ENCODE measurements at regions not wholly inside any gene's neighbourhood (a gene's known extent, or its start where the extent isn't known, plus 50 kb on each side); places are given as distances from the start of the nearest gene placed in this dataset.

- no peak for DNase-seq
- Histone ChIP-seq H3K27me3 (ENCODE audit: control insufficient read depth, insufficient read depth, low read length) (no peaks in the 10 kb centered on the region), H3K27ac (ENCODE audit: low read length) (no peak overlapping the region), H3K4me3 (ENCODE audit: low read length) (no peak overlapping the region), H3K4me1 (ENCODE audit: control insufficient read depth, insufficient read depth, low read length) (peaks cover 2% of the 10 kb centered on the region), H3K36me3 (ENCODE audit: control insufficient read depth, insufficient read depth, low read length) (no peaks in the 10 kb centered on the region), H3K9me3 (ENCODE audit: control insufficient read depth, insufficient read depth, low read length) (no peaks in the 10 kb centered on the region)
- intact Hi-C loops (cut with micrococcal nuclease) = no loop called here
- no peak overlapping the region for H3K4me3 Mint-ChIP-seq
- no peaks in the 10 kb centered on the region for H3K27me3 Mint-ChIP-seq (ENCODE audit: low read depth in 2 of 2)
- no peak for ATAC-seq
- 91% methylated on average over 4 of the region's 4 CpGs for WGBS (ENCODE audit: insufficient coverage)
- H3K36me3 Mint-ChIP-seq = no peaks in the 10 kb centered on the region
- no peak overlapping the region for H3K27ac Mint-ChIP-seq
- no peak for TF ChIP-seq CTCF (IDR thresholded peaks at IDR 0.05)
- H3K9me3 Mint-ChIP-seq = no peaks in the 10 kb centered on the region
- H3K4me1 Mint-ChIP-seq = peaks cover 2 to 3% of the 10 kb centered on the region in 2 donors
Measured at GRCh38 chr5:127235136-127235535, 55.5 kb upstream of the MEGF10 start.

GRCh38 chr5:127236254-127236653, 54.3 kb upstream of the MEGF10 start:
- intact Hi-C loops (cut with micrococcal nuclease) = no loop called here
- no peak overlapping the region for H3K4me3 ChIP-seq (ENCODE audit: low read length)
- DNase-seq (no peak), ATAC-seq (no peak)
- TF ChIP-seq CTCF (IDR thresholded peaks at IDR 0.05) = no peak
- Mint-ChIP-seq H3K27me3 (ENCODE audit: low read depth in 2 of 2) (no peaks in the 10 kb centered on the region), H3K4me3 (no peak overlapping the region), H3K4me1 (no peaks in the 10 kb centered on the region), H3K36me3 (no peaks in the 10 kb centered on the region), H3K9me3 (no peaks in the 10 kb centered on the region), H3K27ac (no peak overlapping the region)
- 83% methylated on average over 1 of the region's 1 CpG for WGBS (ENCODE audit: insufficient coverage)
- no peaks in the 10 kb centered on the region for H3K9me3 ChIP-seq (ENCODE audit: control insufficient read depth, insufficient read depth, low read length)
- no peaks in the 10 kb centered on the region for H3K27me3 ChIP-seq (ENCODE audit: control insufficient read depth, insufficient read depth, low read length)
- no peaks in the 10 kb centered on the region for H3K36me3 ChIP-seq (ENCODE audit: control insufficient read depth, insufficient read depth, low read length)
- no peak overlapping the region for H3K27ac ChIP-seq (ENCODE audit: low read length)
- no peaks in the 10 kb centered on the region for H3K4me1 ChIP-seq (ENCODE audit: control insufficient read depth, insufficient read depth, low read length)

Data from natural killer cell (primary cell).